Keratinocyte (primary cell): ENCODE measurements at regions not wholly inside any gene's neighbourhood (a gene's known extent, or its start where the extent isn't known, plus 50 kb on each side); places are given as distances from the start of the nearest gene placed in this dataset.

Source experiments
- DNase-seq: peaks from one replicate; pipeline ENCODE4 v3.0.0-alpha.2; 2011; ENCODE audit warnings: low read depth, missing footprints, low spot score
- FAIRE-seq: peaks from 2 replicates; lab custom pipeline; 2011; peaks lifted over from hg19 to GRCh38; lab: Jason Lieb, UNC
- H2AFZ ChIP-seq: 2 replicates; pipeline ENCODE4 v1.6.0; 2012; ENCODE audit warnings: low read length, control low read depth, inconsistent platforms; ENCODE audit not compliant: control insufficient read depth
- H3K27ac ChIP-seq: 2 replicates; pipeline ENCODE4 v1.5.1; 2011; ENCODE audit warnings: low read length; ENCODE audit not compliant: control insufficient read depth, insufficient read depth
- H3K27me3 ChIP-seq: 3 replicates; pipeline ENCODE4 v1.6.0; 2011; ENCODE audit warnings: low read length; ENCODE audit not compliant: control insufficient read depth, insufficient read depth; ENCODE audit errors: extremely low read depth
- H3K36me3 ChIP-seq, 2 experiments: 2 replicates in 1 of 2; 3 replicates in 1 of 2; pipeline ENCODE4 v1.5.1; 2011; ENCODE audit warnings: low read length in 2 of 2, mild to moderate bottlenecking in 1 of 2; ENCODE audit not compliant: control insufficient read depth in 2 of 2, insufficient read depth in 2 of 2; ENCODE audit errors: extremely low read depth in 1 of 2
- H3K4me1 ChIP-seq: 3 replicates; pipeline ENCODE4 v1.5.1; 2011; ENCODE audit warnings: low read length; ENCODE audit not compliant: control insufficient read depth, insufficient read depth; ENCODE audit errors: extremely low read depth
- H3K4me2 ChIP-seq: 3 replicates; pipeline ENCODE4 v1.6.0; 2011; ENCODE audit warnings: low read depth, low read length; ENCODE audit not compliant: control insufficient read depth, insufficient read depth; ENCODE audit errors: extremely low read depth
- H3K4me3 ChIP-seq, 3 experiments: fragments of 200-600 bp in 1 of 3; sonication (generic) in 1 of 3; 2 replicates in 2 of 3; 3 replicates in 1 of 3; pipeline ENCODE4 v1.5.1; 2011 to 2016; ENCODE audit warnings: low read length in 3 of 3, mild to moderate bottlenecking in 3 of 3, control low read depth in 2 of 3, inconsistent platforms in 1 of 3, low read depth in 1 of 3, mixed read lengths in 1 of 3, mixed run types in 1 of 3, moderate library complexity in 1 of 3; ENCODE audit not compliant: control insufficient read depth in 2 of 3, insufficient read depth in 2 of 3; ENCODE audit errors: extremely low read depth in 1 of 3
- H3K79me2 ChIP-seq: 2 replicates; pipeline ENCODE4 v1.6.0; 2012; ENCODE audit warnings: low read length; ENCODE audit not compliant: control insufficient read depth, insufficient read depth
- H3K9ac ChIP-seq: 3 replicates; pipeline ENCODE4 v1.6.0; 2011; ENCODE audit warnings: low read length; ENCODE audit not compliant: control insufficient read depth, insufficient read depth; ENCODE audit errors: extremely low read depth
- H3K9me1 ChIP-seq: 3 replicates; pipeline ENCODE4 v1.6.0; 2011; ENCODE audit warnings: low read length; ENCODE audit not compliant: control insufficient read depth, insufficient read depth; ENCODE audit errors: extremely low read depth
- H3K9me3 ChIP-seq: 2 replicates; pipeline ENCODE4 v1.5.1; 2012; ENCODE audit warnings: low read depth, low read length; ENCODE audit not compliant: control insufficient read depth
- H4K20me1 ChIP-seq: 3 replicates; pipeline ENCODE4 v1.6.0; 2011; ENCODE audit warnings: low read length; ENCODE audit not compliant: control insufficient read depth, insufficient read depth; ENCODE audit errors: extremely low read depth
- CTCF ChIP-seq, 3 experiments: IDR thresholded peaks in 1 of 3; conservative IDR thresholded peaks in 1 of 3; optimal IDR thresholded peaks in 1 of 3; 2 replicates in 2 of 3; 3 replicates in 1 of 3; pipeline versions ENCODE3 to v1.5.1; 2011; ENCODE audit warnings: low read length in 3 of 3, mild to moderate bottlenecking in 3 of 3, moderate library complexity in 2 of 3, control low read depth in 1 of 3, inconsistent platforms in 1 of 3; ENCODE audit not compliant: insufficient read depth in 2 of 3; ENCODE audit errors: extremely low read depth in 1 of 3
- EZH2 ChIP-seq: IDR thresholded peaks from one replicate; pipeline ENCODE4 v1.6.1; 2012; ENCODE audit warnings: inconsistent platforms, mild to moderate bottlenecking, low read length, moderate library complexity
- dilution Hi-C: fragments of 300-500 bp; cut with MboI; formaldehyde crosslinking; loops from one replicate; pipeline ENCODE4 v1.7.0; 2020; ENCODE audit warnings: low sequenced_read_pairs; ENCODE audit not compliant: extremely low pct_ligation_motif_present

DNA sequence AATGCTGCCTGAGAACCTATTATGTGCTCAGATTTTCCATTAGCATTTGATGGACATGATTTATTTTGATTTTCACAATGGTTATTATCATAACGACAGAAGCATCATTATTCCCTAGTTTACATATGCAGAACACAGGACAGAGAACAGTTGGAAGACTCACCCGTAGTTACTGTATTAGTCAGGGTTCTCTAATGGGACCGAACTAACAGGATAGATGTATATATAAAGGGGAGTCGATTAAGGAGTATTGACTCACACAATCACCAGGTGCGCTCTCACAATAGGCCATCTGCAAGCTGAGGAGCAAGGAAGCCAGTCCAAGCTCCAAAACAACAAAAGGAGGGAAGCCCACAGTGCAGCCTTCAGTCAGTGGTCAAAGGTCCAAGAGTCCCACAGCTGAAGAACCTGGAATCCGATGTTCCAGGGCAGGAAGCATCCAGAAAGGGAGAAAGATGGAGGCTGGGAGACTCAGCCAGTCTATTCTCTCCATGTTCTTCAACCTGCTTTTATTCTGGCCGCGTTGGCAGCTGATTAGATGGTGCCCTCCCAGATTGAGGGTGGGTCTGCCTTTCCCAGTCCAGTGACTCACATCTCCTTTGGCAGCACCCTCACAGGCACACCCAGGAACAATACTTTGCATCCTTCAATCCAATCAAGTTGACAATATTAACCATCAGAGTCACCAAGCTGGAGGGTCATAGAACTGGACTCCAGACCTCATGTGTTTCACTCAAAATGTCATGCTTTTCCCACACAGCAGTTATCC is 92.7 kb upstream of the XYLT1 start:
- DNase-seq = no peak
- no peaks in the 10 kb centered on the region for H4K20me1 ChIP-seq
- peak overlapping the region; percentile 26 for H3K4me2 ChIP-seq
- no peaks in the 10 kb centered on the region for H3K27me3 ChIP-seq
- no peak for TF ChIP-seq EZH2
- no peak for TF ChIP-seq CTCF (optimal IDR thresholded peaks at IDR 0.05 in 1 of 3, IDR thresholded peaks at IDR 0.05 in 1 of 3, conservative IDR thresholded peaks at IDR 0.05 in 1 of 3; ENCODE audit: extremely low read depth in 1 of 3, insufficient read depth in 2 of 3, low read length in 3 of 3)
- no peak overlapping the region for H3K9ac ChIP-seq
- peak overlapping the region; percentile 42 for H3K27ac ChIP-seq
- peak overlapping the region; percentile 49 for H2AFZ ChIP-seq
- no peak overlapping the region for H3K4me3 ChIP-seq
- no peaks in the 10 kb centered on the region for H3K36me3 ChIP-seq
- dilution Hi-C loops = no loop called here
- no peak for FAIRE-seq
- no peaks in the 10 kb centered on the region for H3K9me1 ChIP-seq
- H3K79me2 ChIP-seq = no peaks in the 10 kb centered on the region
- no peaks in the 10 kb centered on the region for H3K9me3 ChIP-seq
- H3K4me1 ChIP-seq = peaks cover 48% of the 10 kb centered on the region

- Histone ChIP-seq H2AFZ (no peak overlapping the region), H3K36me3 (no peaks in the 10 kb centered on the region), H3K27me3 (no peaks in the 10 kb centered on the region), H3K9ac (no peak overlapping the region), H3K79me2 (no peaks in the 10 kb centered on the region), H3K4me2 (no peak overlapping the region), H4K20me1 (no peaks in the 10 kb centered on the region), H3K27ac (no peak overlapping the region), H3K4me1 (peaks cover 32% of the 10 kb centered on the region), H3K9me3 (no peaks in the 10 kb centered on the region), H3K4me3 (no peak overlapping the region), H3K9me1 (no peaks in the 10 kb centered on the region)
- FAIRE-seq = no peak
- no peak for TF ChIP-seq CTCF (optimal IDR thresholded peaks at IDR 0.05 in 1 of 3, IDR thresholded peaks at IDR 0.05 in 1 of 3, conservative IDR thresholded peaks at IDR 0.05 in 1 of 3; ENCODE audit: extremely low read depth in 1 of 3, insufficient read depth in 2 of 3, low read length in 3 of 3)
- TF ChIP-seq EZH2 = no peak
- no peak for DNase-seq
- dilution Hi-C loops = no loop called here
These were observed 90.3 kb upstream of the XYLT1 start for GRCh38 chr16:17561056-17561455.
